CD14-positive monocyte (primary cell): ENCODE measurements at regions not wholly inside any gene's neighbourhood (a gene's known extent, or its start where the extent isn't known, plus 50 kb on each side); places are given as distances from the start of the nearest gene placed in this dataset.
"Not testable (repeated sequence)": the region's sequence is repeated elsewhere in the genome, so short reads cannot be mapped to it uniquely, and the experiment has no call there.

ENCODE experiments used
- DNase-seq, 3 donors: peaks; one replicate each; pipeline ENCODE4 v3.0.0-alpha.2; 2011 to 2022
- H2AFZ ChIP-seq: 2 replicates; pipeline ENCODE4 v1.6.0; 2012; ENCODE audit warnings: mild to moderate bottlenecking, low read depth, low read length, inconsistent platforms; ENCODE audit not compliant: insufficient read depth, poor library complexity, severe bottlenecking
- H3K27ac ChIP-seq, 2 donors: 1 replicate in 1 of 2; 2 replicates in 1 of 2; pipeline ENCODE4 v1.5.1; 2012 to 2013; ENCODE audit warnings: low read length in 2 of 2, control low read depth in 1 of 2, inconsistent platforms in 1 of 2, low read depth in 1 of 2, mild to moderate bottlenecking in 1 of 2
- H3K27me3 ChIP-seq, 2 donors: one replicate each; pipeline versions ENCODE4 v1.6.0 to v1.6.1; 2011 to 2013; ENCODE audit warnings: low read length in 2 of 2; ENCODE audit not compliant: control insufficient read depth in 2 of 2, insufficient read depth in 2 of 2
- H3K36me3 ChIP-seq, 2 donors: replicated peaks in 1 of 2; 1 replicate in 1 of 2; 2 replicates in 1 of 2; pipeline versions ENCODE4 v1.5.1 to v1.6.1; 2012 to 2013; ENCODE audit warnings: low read length in 2 of 2, control low read depth in 1 of 2, inconsistent platforms in 1 of 2, mild to moderate bottlenecking in 1 of 2; ENCODE audit not compliant: insufficient read depth in 2 of 2, control insufficient read depth in 1 of 2
- H3K4me1 ChIP-seq, 2 donors: 1 replicate in 1 of 2; 2 replicates in 1 of 2; pipeline versions ENCODE4 v1.5.1 to v1.6.1; 2012 to 2013; ENCODE audit warnings: low read length in 2 of 2, control low read depth in 1 of 2, inconsistent platforms in 1 of 2, mild to moderate bottlenecking in 1 of 2, moderate library complexity in 1 of 2; ENCODE audit not compliant: insufficient read depth in 2 of 2, control insufficient read depth in 1 of 2
- H3K4me2 ChIP-seq: replicated peaks from 2 replicates; pipeline ENCODE3; 2012; ENCODE audit warnings: low read length, moderate library complexity, mild to moderate bottlenecking; ENCODE audit not compliant: poor library complexity, severe bottlenecking; ENCODE audit errors: extremely low read depth
- H3K4me3 ChIP-seq, 3 experiments: fragments of 200-600 bp in 1 of 3; sonication (generic) in 1 of 3; replicated peaks in 1 of 3; 1 replicate in 2 of 3; 2 replicates in 1 of 3; pipeline ENCODE4 v1.5.1; 2011 to 2013; ENCODE audit warnings: low read length in 3 of 3, mild to moderate bottlenecking in 3 of 3, control low read depth in 2 of 3, low read depth in 2 of 3, inconsistent platforms in 1 of 3, moderate library complexity in 1 of 3
- H3K79me2 ChIP-seq: 2 replicates; pipeline ENCODE4 v1.6.0; 2012; ENCODE audit warnings: mild to moderate bottlenecking, control low read depth, inconsistent platforms, low read length, moderate library complexity; ENCODE audit not compliant: insufficient read depth
- H3K9ac ChIP-seq: 2 replicates; pipeline ENCODE4 v1.6.0; 2017; ENCODE audit warnings: low read length, mild to moderate bottlenecking; ENCODE audit not compliant: insufficient read depth, poor library complexity, severe bottlenecking
- H3K9me3 ChIP-seq, 2 donors: replicated peaks in 1 of 2; 1 replicate in 1 of 2; 2 replicates in 1 of 2; pipeline versions ENCODE4 v1.5.1 to v1.6.1; 2012 to 2013; ENCODE audit warnings: low read length in 2 of 2, control low read depth in 1 of 2; ENCODE audit not compliant: control insufficient read depth in 1 of 2, insufficient read depth in 1 of 2
- H4K20me1 ChIP-seq: 2 replicates; pipeline ENCODE4 v1.6.0; 2012; ENCODE audit warnings: mild to moderate bottlenecking, low read length, control low read depth, moderate library complexity; ENCODE audit not compliant: insufficient read depth
- H3K27ac Mint-ChIP-seq, 7 donors: one replicate each; pipeline ENCODE4 v1.8.0; 2020; ENCODE audit warnings: mild to moderate bottlenecking in 7 of 7, mixed read lengths in 7 of 7, moderate library complexity in 6 of 7, inconsistent platforms in 2 of 7
- H3K27me3 Mint-ChIP-seq, 3 donors: one replicate each; pipeline ENCODE4 v1.8.0; 2021 to 2022; ENCODE audit warnings: low read depth in 3 of 3, mild to moderate bottlenecking in 3 of 3, mixed read lengths in 3 of 3, moderate library complexity in 3 of 3, inconsistent platforms in 1 of 3
- H3K36me3 Mint-ChIP-seq, 2 donors: one replicate each; pipeline ENCODE4 v1.8.0; 2020; ENCODE audit warnings: mixed read lengths in 2 of 2, inconsistent platforms in 1 of 2, mild to moderate bottlenecking in 1 of 2
- H3K4me1 Mint-ChIP-seq: one replicate; pipeline ENCODE4 v1.8.0; 2020; ENCODE audit warnings: mild to moderate bottlenecking, mixed read lengths
- H3K4me3 Mint-ChIP-seq, 2 donors: one replicate each; pipeline ENCODE4 v1.8.0; 2020; ENCODE audit warnings: mild to moderate bottlenecking in 2 of 2, mixed read lengths in 2 of 2, moderate library complexity in 1 of 2
- H3K9me3 Mint-ChIP-seq, 7 donors: one replicate each; pipeline ENCODE4 v1.8.0; 2020 to 2022; ENCODE audit warnings: mixed read lengths in 7 of 7, mild to moderate bottlenecking in 6 of 7, moderate library complexity in 6 of 7, inconsistent platforms in 2 of 7
- CTCF ChIP-seq: fragments of 200-600 bp; IDR thresholded peaks from one replicate; pipeline ENCODE4 v1.8.0; 2022; ENCODE audit warnings: antibody characterized with exemption, mild to moderate bottlenecking
- WGBS: methylation state at CpG from one replicate; pipeline ENCODE4 v1.1.5; 2013; ENCODE audit warnings: missing lambda C conversion rate; ENCODE audit not compliant: insufficient coverage; 5-methylcytosine and 5-hydroxymethylcytosine counted together
- intact Hi-C, 2 donors: fragments of 100-400 bp; cut with micrococcal nuclease; formaldehyde crosslinking; loops; one replicate each; pipeline versions ENCODE4 v1.15.0 to v1.15.1; 2023

- Histone ChIP-seq H3K4me2 (no peak overlapping the region), H2AFZ (no peak overlapping the region), H4K20me1 (no peaks in the 10 kb centered on the region), H3K4me3 (no peak overlapping the region), H3K9ac (no peak overlapping the region), H3K36me3 (no peaks in the 10 kb centered on the region), H3K27ac (no peak overlapping the region), H3K27me3 (no peaks in the 10 kb centered on the region), H3K9me3 (no peaks in the 10 kb centered on the region), H3K79me2 (no peaks in the 10 kb centered on the region), H3K4me1 (no peaks in the 10 kb centered on the region)
- Mint-ChIP-seq H3K27ac (no peak overlapping the region), H3K9me3 (peaks cover 0 to 9% (median 4%) of the 10 kb centered on the region in 7 donors), H3K27me3 (peaks cover 1 to 8% (median 2%) of the 10 kb centered on the region in 3 donors), H3K4me3 (no peak overlapping the region), H3K4me1 (no peaks in the 10 kb centered on the region), H3K36me3 (no peaks in the 10 kb centered on the region)
- no peak for TF ChIP-seq CTCF
- no peak for DNase-seq
- WGBS = 89% methylated on average over 9 of the region's 10 CpGs
- intact Hi-C loops = no loop called here
Observed at GRCh38 chr3:11914651-11915050, 68.0 kb upstream of the TAMM41 start.

- Histone ChIP-seq H3K27ac (no peak overlapping the region), H3K27me3 (no peaks in the 10 kb centered on the region), H3K4me3 (no peak overlapping the region), H3K9ac (no peak overlapping the region), H2AFZ (no peak overlapping the region), H3K4me2 (no peak overlapping the region), H3K4me1 (no peaks in the 10 kb centered on the region), H3K79me2 (no peaks in the 10 kb centered on the region), H3K36me3 (no peaks in the 10 kb centered on the region), H3K9me3 (no peaks in the 10 kb centered on the region), H4K20me1 (no peaks in the 10 kb centered on the region)
- WGBS = 87% methylated on average over 9 of the region's 11 CpGs
- Mint-ChIP-seq H3K4me3 (no peak overlapping the region), H3K4me1 (no peaks in the 10 kb centered on the region), H3K36me3 (no peaks in the 10 kb centered on the region), H3K27me3 (peaks cover 1 to 8% (median 2%) of the 10 kb centered on the region in 3 donors), H3K9me3 (peaks cover 0 to 9% (median 4%) of the 10 kb centered on the region in 7 donors), H3K27ac (no peak overlapping the region)
- TF ChIP-seq CTCF = no peak
- no peak for DNase-seq
- intact Hi-C loops = no loop called here
Observed at GRCh38 chr3:11915621-11916424, 69.1 kb upstream of the TAMM41 start.

GRCh38 chr3:11916425-11916762, 69.7 kb upstream of the TAMM41 start:
- H3K4me1 ChIP-seq, H3K79me2 ChIP-seq, H3K27me3 Mint-ChIP-seq, H3K9me3 Mint-ChIP-seq, H3K9ac ChIP-seq, H3K36me3 Mint-ChIP-seq, H4K20me1 ChIP-seq, H2AFZ ChIP-seq, H3K4me3 Mint-ChIP-seq, H3K27ac ChIP-seq, H3K4me1 Mint-ChIP-seq, intact Hi-C loops, H3K9me3 ChIP-seq, H3K27me3 ChIP-seq, H3K27ac Mint-ChIP-seq, DNase-seq, H3K36me3 ChIP-seq, H3K4me3 ChIP-seq, H3K4me2 ChIP-seq: not testable (repeated sequence)
- 100% methylated on average over 1 of the region's 2 CpGs for WGBS
